ENCODE measurements at regions not wholly inside any gene's neighbourhood (a gene's known extent, or its start where the extent isn't known, plus 50 kb on each side); places are given as distances from the start of the nearest gene placed in this dataset.

DNA sequence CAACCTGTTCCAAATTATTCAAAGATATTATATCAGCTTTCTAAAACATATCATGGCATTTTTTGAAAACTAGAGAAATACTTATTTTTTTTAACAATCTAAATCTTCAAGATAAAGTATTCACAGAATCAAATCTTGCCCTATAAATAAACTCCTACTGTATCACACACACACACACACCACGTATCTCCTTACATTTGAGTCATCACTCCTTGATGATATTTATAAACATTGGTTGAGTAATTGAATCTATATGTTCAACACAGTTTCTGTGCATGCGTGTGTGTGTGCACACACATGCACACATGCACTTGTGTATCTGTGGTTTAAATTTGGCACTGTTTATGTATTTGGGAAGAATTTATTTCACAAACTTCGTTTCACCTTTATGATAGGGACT is 1716.4 kb downstream of the EFNA5 start:
- H3K4me1 ChIP-seq (ENCODE audit: insufficient read depth, low read length, poor library complexity, severe bottlenecking) = peaks cover 26% of the 10 kb centered on the region
- no TSS peak for BruUV-seq (replicated peaks)
- H3K27ac ChIP-seq (ENCODE audit: low read depth, low read length, poor library complexity, severe bottlenecking) = no peak overlapping the region
- intact Hi-C loops (cut with micrococcal nuclease; ENCODE audit: unreplicated experiment) = no loop called here
- ChIA-PET CTCF (no interaction called here), POLR2A (ENCODE audit: low non-redundant PET) (no interaction called here)
- no peaks in the 10 kb centered on the region for H3K27me3 ChIP-seq (replicated peaks; ENCODE audit: insufficient read depth, low read depth, low read length, poor library complexity)
- H3K4me3 ChIP-seq (ENCODE audit: low read depth, low read length, poor library complexity, severe bottlenecking) = no peak overlapping the region
- no peaks in the 10 kb centered on the region for H3K36me3 ChIP-seq (ENCODE audit: insufficient read depth, low read length, poor library complexity, severe bottlenecking)
- no peaks in the 10 kb centered on the region for H3K9me3 ChIP-seq (ENCODE audit: low read depth, low read length, poor library complexity, severe bottlenecking)
- DNase-seq (ENCODE audit: low spot score) = no peak
- no peak for TF ChIP-seq EZH2 (IDR thresholded peaks at IDR 0.05; ENCODE audit: borderline replicate concordance, low read depth, low read length, poor library complexity, severe bottlenecking)
- TF ChIP-seq, protein P1, sequence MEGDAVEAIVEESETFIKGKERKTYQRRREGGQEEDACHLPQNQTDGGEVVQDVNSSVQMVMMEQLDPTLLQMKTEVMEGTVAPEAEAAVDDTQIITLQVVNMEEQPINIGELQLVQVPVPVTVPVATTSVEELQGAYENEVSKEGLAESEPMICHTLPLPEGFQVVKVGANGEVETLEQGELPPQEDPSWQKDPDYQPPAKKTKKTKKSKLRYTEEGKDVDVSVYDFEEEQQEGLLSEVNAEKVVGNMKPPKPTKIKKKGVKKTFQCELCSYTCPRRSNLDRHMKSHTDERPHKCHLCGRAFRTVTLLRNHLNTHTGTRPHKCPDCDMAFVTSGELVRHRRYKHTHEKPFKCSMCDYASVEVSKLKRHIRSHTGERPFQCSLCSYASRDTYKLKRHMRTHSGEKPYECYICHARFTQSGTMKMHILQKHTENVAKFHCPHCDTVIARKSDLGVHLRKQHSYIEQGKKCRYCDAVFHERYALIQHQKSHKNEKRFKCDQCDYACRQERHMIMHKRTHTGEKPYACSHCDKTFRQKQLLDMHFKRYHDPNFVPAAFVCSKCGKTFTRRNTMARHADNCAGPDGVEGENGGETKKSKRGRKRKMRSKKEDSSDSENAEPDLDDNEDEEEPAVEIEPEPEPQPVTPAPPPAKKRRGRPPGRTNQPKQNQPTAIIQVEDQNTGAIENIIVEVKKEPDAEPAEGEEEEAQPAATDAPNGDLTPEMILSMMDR (conservative IDR thresholded peaks at IDR 0.05; ENCODE audit: low read depth, low read length) = no peak

DNA sequence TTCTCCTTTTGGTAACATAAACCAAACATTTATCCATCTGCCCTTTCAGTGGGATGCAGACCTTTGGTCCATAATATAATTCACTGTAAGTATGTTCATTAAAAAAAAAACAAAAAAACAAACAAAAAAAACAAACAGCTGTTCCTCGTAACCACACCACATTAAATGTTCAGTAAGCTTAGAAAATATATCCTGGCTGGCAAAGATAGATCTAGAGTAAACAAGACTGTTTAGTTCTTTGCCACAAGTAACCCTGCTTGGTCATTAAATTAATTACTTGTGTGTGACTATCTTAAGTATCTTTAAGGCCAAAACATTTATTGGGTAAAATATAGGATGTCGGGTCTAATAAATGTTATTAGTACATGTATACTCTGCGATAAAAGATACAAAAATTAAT is 1717.1 kb downstream of the EFNA5 start:
- BruUV-seq (replicated peaks) = no TSS peak
- no peak for TF ChIP-seq EZH2 (IDR thresholded peaks at IDR 0.05; ENCODE audit: borderline replicate concordance, low read depth, low read length, poor library complexity, severe bottlenecking)
- TF ChIP-seq, protein P1 (conservative IDR thresholded peaks at IDR 0.05; ENCODE audit: low read depth, low read length) = no peak
- Histone ChIP-seq H3K4me1 (ENCODE audit: insufficient read depth, low read length, poor library complexity, severe bottlenecking) (peaks cover 26% of the 10 kb centered on the region), H3K36me3 (ENCODE audit: insufficient read depth, low read length, poor library complexity, severe bottlenecking) (no peaks in the 10 kb centered on the region), H3K9me3 (ENCODE audit: low read depth, low read length, poor library complexity, severe bottlenecking) (no peaks in the 10 kb centered on the region), H3K27me3 (replicated peaks; ENCODE audit: insufficient read depth, low read depth, low read length, poor library complexity) (no peaks in the 10 kb centered on the region), H3K27ac (ENCODE audit: low read depth, low read length, poor library complexity, severe bottlenecking) (no peak overlapping the region), H3K4me3 (ENCODE audit: low read depth, low read length, poor library complexity, severe bottlenecking) (no peak overlapping the region)
- ChIA-PET CTCF (no interaction called here), POLR2A (ENCODE audit: low non-redundant PET) (no interaction called here)
- intact Hi-C loops (cut with micrococcal nuclease; ENCODE audit: unreplicated experiment) = no loop called here
- no peak for DNase-seq (ENCODE audit: low spot score)

DNA sequence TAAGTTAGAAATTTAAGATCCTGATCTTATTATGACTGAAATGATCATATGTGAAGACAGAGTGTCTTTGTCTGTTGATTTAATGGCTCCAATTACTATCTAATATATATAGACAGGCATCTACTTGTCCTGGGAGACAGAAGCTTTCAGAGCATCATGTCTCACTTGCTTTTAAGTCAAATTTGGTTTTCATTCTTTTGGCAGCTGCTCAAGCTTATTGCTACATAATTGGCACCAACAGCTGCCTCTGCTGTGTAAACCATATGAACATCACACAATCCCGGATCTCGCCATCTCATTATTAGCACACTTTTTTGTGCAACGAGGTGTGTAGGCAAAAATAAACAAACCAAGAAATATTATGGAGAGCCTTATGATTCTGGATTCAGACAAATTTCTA is 1717.9 kb downstream of the EFNA5 start:
- DNase-seq (ENCODE audit: low spot score) = peak; percentile 91
- no peak for TF ChIP-seq EZH2 (IDR thresholded peaks at IDR 0.05; ENCODE audit: borderline replicate concordance, low read depth, low read length, poor library complexity, severe bottlenecking)
- TF ChIP-seq, protein P1 (conservative IDR thresholded peaks at IDR 0.05; ENCODE audit: low read depth, low read length) = no peak
- no peaks in the 10 kb centered on the region for H3K36me3 ChIP-seq (ENCODE audit: insufficient read depth, low read length, poor library complexity, severe bottlenecking)
- no peaks in the 10 kb centered on the region for H3K27me3 ChIP-seq (replicated peaks; ENCODE audit: insufficient read depth, low read depth, low read length, poor library complexity)
- H3K27ac ChIP-seq (ENCODE audit: low read depth, low read length, poor library complexity, severe bottlenecking) = peak overlapping the region; percentile 24
- no peak overlapping the region for H3K4me3 ChIP-seq (ENCODE audit: low read depth, low read length, poor library complexity, severe bottlenecking)
- ChIA-PET POLR2A (ENCODE audit: low non-redundant PET) (no interaction called here), CTCF (no interaction called here)
- no TSS peak for BruUV-seq (replicated peaks)
- peaks cover 26% of the 10 kb centered on the region for H3K4me1 ChIP-seq (ENCODE audit: insufficient read depth, low read length, poor library complexity, severe bottlenecking)
- intact Hi-C loops (cut with micrococcal nuclease; ENCODE audit: unreplicated experiment) = no loop called here
- no peaks in the 10 kb centered on the region for H3K9me3 ChIP-seq (ENCODE audit: low read depth, low read length, poor library complexity, severe bottlenecking)

Data from A673 (cell line).